Mesendoderm (in vitro differentiated cells): ENCODE measurements at regions not wholly inside any gene's neighbourhood (a gene's known extent, or its start where the extent isn't known, plus 50 kb on each side); places are given as distances from the start of the nearest gene placed in this dataset.

Experiments
- DNase-seq: peaks from one replicate; pipeline ENCODE4 v3.0.0; 2013
- H2AK5ac ChIP-seq: 2 replicates; pipeline ENCODE4 v1.6.1; 2013; ENCODE audit warnings: low read length, inconsistent platforms
- H2BK120ac ChIP-seq: 2 replicates; pipeline ENCODE4 v1.6.1; 2013; ENCODE audit warnings: low read depth, mild to moderate bottlenecking, low read length, moderate library complexity, mixed read lengths
- H2BK15ac ChIP-seq: replicated peaks from 2 replicates; pipeline ENCODE4 v1.6.1; 2013; ENCODE audit warnings: low read depth, mild to moderate bottlenecking, moderate library complexity
- H2BK5ac ChIP-seq: 2 replicates; pipeline ENCODE4 v1.6.1; 2013; ENCODE audit warnings: low read length, inconsistent platforms
- H3K18ac ChIP-seq: 2 replicates; pipeline ENCODE4 v1.6.1; 2013; ENCODE audit warnings: mild to moderate bottlenecking, low read length, mixed read lengths
- H3K23ac ChIP-seq: one replicate; pipeline ENCODE4 v1.6.1; 2013; ENCODE audit warnings: low read length
- H3K27ac ChIP-seq: 2 replicates; pipeline ENCODE4 v1.5.1; 2013; ENCODE audit warnings: low read depth, mild to moderate bottlenecking, inconsistent platforms, low read length, moderate library complexity
- H3K27me3 ChIP-seq: 2 replicates; pipeline ENCODE4 v1.6.1; 2013; ENCODE audit warnings: low read length, control low read depth, mild to moderate bottlenecking, inconsistent platforms; ENCODE audit not compliant: insufficient read depth, poor library complexity
- H3K36me3 ChIP-seq: 2 replicates; pipeline ENCODE4 v1.6.1; 2013; ENCODE audit warnings: low read length, inconsistent platforms; ENCODE audit not compliant: control insufficient read depth, insufficient read depth
- H3K4ac ChIP-seq: one replicate; pipeline ENCODE4 v1.6.1; 2013; ENCODE audit warnings: low read depth, mild to moderate bottlenecking, low read length, moderate library complexity
- H3K4me1 ChIP-seq: 2 replicates; pipeline ENCODE4 v1.6.1; 2013; ENCODE audit warnings: low read depth, low read length, inconsistent platforms; ENCODE audit not compliant: control insufficient read depth
- H3K4me2 ChIP-seq: 2 replicates; pipeline ENCODE4 v1.6.1; 2013; ENCODE audit warnings: low read length
- H3K4me3 ChIP-seq: 2 replicates; pipeline ENCODE4 v1.5.1; 2013; ENCODE audit warnings: mild to moderate bottlenecking, low read length
- H3K56ac ChIP-seq: one replicate; pipeline ENCODE4 v1.6.1; 2013; ENCODE audit warnings: low read length
- H3K79me1 ChIP-seq: 2 replicates; pipeline ENCODE4 v1.6.1; 2013; ENCODE audit warnings: low read length, inconsistent platforms
- H3K79me2 ChIP-seq: 2 replicates; pipeline ENCODE4 v1.6.1; 2013; ENCODE audit warnings: mild to moderate bottlenecking, low read length; ENCODE audit not compliant: control insufficient read depth, insufficient read depth
- H3K9ac ChIP-seq: 2 replicates; pipeline ENCODE4 v1.6.1; 2013; ENCODE audit warnings: low read length, inconsistent platforms
- H4K5ac ChIP-seq: one replicate; pipeline ENCODE4 v1.6.1; 2013; ENCODE audit warnings: low read length
- H4K8ac ChIP-seq: one replicate; pipeline ENCODE4 v1.6.1; 2013; ENCODE audit warnings: low read depth, mild to moderate bottlenecking, control low read depth, low read length, moderate library complexity
- WGBS: extraction: QIAGEN DNeasy Blood & Tissue Kit; methylation state at CpG from one replicate; pipeline ENCODE4 v1.1.7; 2013; ENCODE audit warnings: low lambda C conversion rate, missing lambda C conversion rate; ENCODE audit not compliant: insufficient coverage; ENCODE audit errors: extremely low coverage; 5-methylcytosine and 5-hydroxymethylcytosine counted together

GRCh38 chr6:3584606-3585005, 127.8 kb upstream of the SLC22A23 start:
- Histone ChIP-seq H3K79me2 (no peaks in the 10 kb centered on the region), H3K4me2 (no peak overlapping the region), H2BK120ac (no peak overlapping the region), H4K5ac (no peak overlapping the region), H3K18ac (no peak overlapping the region), H3K36me3 (no peaks in the 10 kb centered on the region), H3K23ac (no peak overlapping the region), H3K4ac (no peak overlapping the region), H4K8ac (no peak overlapping the region), H3K27me3 (no peaks in the 10 kb centered on the region), H3K4me1 (no peaks in the 10 kb centered on the region), H3K27ac (no peak overlapping the region), H2BK5ac (no peak overlapping the region), H3K56ac (no peak overlapping the region), H3K9ac (no peak overlapping the region), H3K4me3 (no peak overlapping the region), H2AK5ac (no peak overlapping the region), H3K79me1 (no peaks in the 10 kb centered on the region), H2BK15ac (no peak overlapping the region)
- no peak for DNase-seq
- WGBS, result 100% methylated on average over 1 of the region's 4 CpGs

GRCh38 chr6:3581469-3581868, 124.6 kb upstream of the SLC22A23 start:
- Histone ChIP-seq H3K18ac (no peak overlapping the region), H3K56ac (no peak overlapping the region), H2BK120ac (no peak overlapping the region), H3K4me2 (no peak overlapping the region), H3K79me2 (no peaks in the 10 kb centered on the region), H3K4me1 (no peaks in the 10 kb centered on the region), H3K79me1 (no peaks in the 10 kb centered on the region), H4K8ac (no peak overlapping the region), H3K27ac (no peak overlapping the region), H2BK15ac (no peak overlapping the region), H3K27me3 (no peaks in the 10 kb centered on the region), H4K5ac (no peak overlapping the region), H2AK5ac (no peak overlapping the region), H3K36me3 (no peaks in the 10 kb centered on the region), H2BK5ac (no peak overlapping the region), H3K23ac (no peak overlapping the region), H3K9ac (no peak overlapping the region), H3K4me3 (no peak overlapping the region), H3K4ac (no peak overlapping the region)
- no CpG with 5 or more reads among the region's 3 CpGs for WGBS
- no peak for DNase-seq

DNA sequence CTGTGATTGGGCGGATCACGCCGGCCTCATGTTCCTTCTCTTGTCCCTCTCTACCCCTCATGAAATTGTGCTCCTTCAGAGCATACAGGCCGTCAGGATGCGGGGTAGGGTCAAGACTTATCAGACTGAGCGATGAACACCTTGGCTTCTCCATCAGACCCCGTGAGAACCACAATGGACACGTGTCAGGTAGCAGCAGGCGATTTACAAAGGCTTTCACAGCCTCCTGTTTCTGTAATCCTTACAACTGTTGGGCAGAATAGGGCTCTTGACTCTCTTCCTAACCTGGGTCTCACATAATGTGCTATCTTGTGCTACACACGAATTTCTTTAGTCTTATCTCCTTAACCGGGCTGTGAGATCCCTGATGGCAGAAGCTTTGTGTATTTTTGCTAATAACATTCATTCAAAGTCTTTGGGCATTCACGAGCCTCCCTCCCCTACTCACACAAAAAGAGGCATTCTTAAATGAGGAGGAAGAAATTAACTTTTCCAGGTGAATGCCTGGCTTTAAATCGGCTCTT, 122.9 kb upstream of the SLC22A23 start:
- no CpG with 5 or more reads among the region's 13 CpGs for WGBS
- DNase-seq, result no peak

DNA sequence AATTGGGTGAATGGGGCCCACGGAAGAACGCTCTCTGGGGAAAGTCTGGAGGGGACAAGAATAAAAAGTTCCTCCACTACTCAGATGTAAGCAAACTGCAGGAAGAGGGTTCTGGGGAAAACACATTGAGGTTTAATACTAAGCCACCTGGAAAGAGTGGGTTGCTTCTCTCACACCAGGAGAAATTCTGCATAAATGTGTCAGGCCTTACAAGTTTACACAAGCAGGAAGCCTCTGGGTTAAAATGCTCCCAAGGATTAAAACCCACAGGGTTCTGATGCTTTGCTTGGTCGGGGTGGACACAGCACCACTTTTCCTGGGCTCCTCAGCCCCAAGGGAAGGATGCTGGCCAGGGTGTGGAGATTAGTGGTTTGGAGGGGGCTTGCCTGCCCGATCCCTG, 122.1 kb upstream of the SLC22A23 start:
- no peak overlapping the region for H3K4me3 ChIP-seq
- no peak overlapping the region for H3K18ac ChIP-seq
- H3K4ac ChIP-seq, result no peak overlapping the region
- H2BK5ac ChIP-seq, result no peak overlapping the region
- WGBS, result no CpG with 5 or more reads among the region's 4 CpGs
- no peak overlapping the region for H4K8ac ChIP-seq
- H3K23ac ChIP-seq, result no peak overlapping the region
- H3K36me3 ChIP-seq, result no peaks in the 10 kb centered on the region
- H2BK15ac ChIP-seq, result no peak overlapping the region
- no peaks in the 10 kb centered on the region for H3K79me1 ChIP-seq
- H3K79me2 ChIP-seq, result no peaks in the 10 kb centered on the region
- no peak overlapping the region for H2AK5ac ChIP-seq
- no peaks in the 10 kb centered on the region for H3K27me3 ChIP-seq
- no peak overlapping the region for H3K56ac ChIP-seq
- no peak for DNase-seq
- H3K4me2 ChIP-seq, result no peak overlapping the region
- no peaks in the 10 kb centered on the region for H3K4me1 ChIP-seq
- no peak overlapping the region for H3K9ac ChIP-seq
- no peak overlapping the region for H3K27ac ChIP-seq
- no peak overlapping the region for H2BK120ac ChIP-seq
- no peak overlapping the region for H4K5ac ChIP-seq

More for the DNA sequence above, 122.9 kb upstream of the SLC22A23 start:
- Histone ChIP-seq H2BK5ac (no peak overlapping the region), H2BK120ac (no peak overlapping the region), H2AK5ac (no peak overlapping the region), H3K79me1 (no peaks in the 10 kb centered on the region), H3K56ac (no peak overlapping the region), H3K4me2 (no peak overlapping the region), H3K27ac (no peak overlapping the region), H3K27me3 (no peaks in the 10 kb centered on the region), H3K18ac (no peak overlapping the region), H3K9ac (no peak overlapping the region), H3K4me3 (no peak overlapping the region), H3K4me1 (no peaks in the 10 kb centered on the region), H2BK15ac (no peak overlapping the region), H4K5ac (no peak overlapping the region), H4K8ac (no peak overlapping the region), H3K79me2 (no peaks in the 10 kb centered on the region), H3K36me3 (no peaks in the 10 kb centered on the region), H3K4ac (no peak overlapping the region), H3K23ac (no peak overlapping the region)

DNA sequence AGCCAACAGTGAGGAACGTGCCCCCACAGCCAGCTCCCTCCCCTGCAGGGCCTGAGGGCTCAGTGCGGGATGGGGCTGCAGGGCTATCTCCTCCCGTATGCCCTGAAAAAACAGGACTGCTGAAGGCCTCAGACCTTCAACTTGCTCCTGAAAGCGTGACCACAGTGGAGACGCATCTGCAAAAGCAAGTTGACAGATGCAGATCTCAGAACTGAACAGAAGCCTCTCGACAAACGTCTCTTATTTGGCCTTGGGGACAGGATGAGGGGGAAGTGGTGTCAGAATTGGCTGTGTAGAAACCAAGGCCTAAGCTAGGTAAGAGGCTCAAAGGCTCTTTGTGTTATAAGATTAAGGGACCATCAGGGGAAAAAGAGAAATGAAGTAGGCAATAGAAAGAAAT, 120.7 kb upstream of the SLC22A23 start:
- Histone ChIP-seq H3K23ac (no peak overlapping the region), H2BK120ac (no peak overlapping the region), H3K79me2 (no peaks in the 10 kb centered on the region), H4K8ac (no peak overlapping the region), H3K27ac (no peak overlapping the region), H3K4me2 (no peak overlapping the region), H2AK5ac (no peak overlapping the region), H3K4me3 (no peak overlapping the region), H3K9ac (no peak overlapping the region), H3K79me1 (no peaks in the 10 kb centered on the region), H2BK5ac (no peak overlapping the region), H4K5ac (no peak overlapping the region), H3K4me1 (no peaks in the 10 kb centered on the region), H3K36me3 (no peaks in the 10 kb centered on the region), H2BK15ac (no peak overlapping the region), H3K4ac (no peak overlapping the region), H3K27me3 (no peaks in the 10 kb centered on the region), H3K18ac (no peak overlapping the region), H3K56ac (no peak overlapping the region)
- WGBS, result no CpG with 5 or more reads among the region's 7 CpGs
- DNase-seq, result no peak

- Histone ChIP-seq H3K4ac (no peak overlapping the region), H3K23ac (no peak overlapping the region), H3K36me3 (no peaks in the 10 kb centered on the region), H2AK5ac (no peak overlapping the region), H3K79me2 (no peaks in the 10 kb centered on the region), H3K18ac (no peak overlapping the region), H4K8ac (no peak overlapping the region), H3K27ac (no peak overlapping the region), H4K5ac (no peak overlapping the region), H2BK15ac (no peak overlapping the region), H2BK5ac (no peak overlapping the region), H3K4me2 (no peak overlapping the region), H2BK120ac (no peak overlapping the region), H3K79me1 (no peaks in the 10 kb centered on the region), H3K4me1 (no peaks in the 10 kb centered on the region), H3K27me3 (no peaks in the 10 kb centered on the region), H3K56ac (no peak overlapping the region), H3K4me3 (no peak overlapping the region), H3K9ac (no peak overlapping the region)
- no CpG with 5 or more reads among the region's 8 CpGs for WGBS
- DNase-seq, result no peak
Observed at GRCh38 chr6:3575701-3576100, 118.9 kb upstream of the SLC22A23 start.
